IMR-90 (cell line): ENCODE measurements at regions not wholly inside any gene's neighbourhood (a gene's known extent, or its start where the extent isn't known, plus 50 kb on each side); places are given as distances from the start of the nearest gene placed in this dataset.

Experiments used
- ATAC-seq: fragments of 200-7000 bp; cut with Tn5 transposase; 2 replicates; pipeline ENCODE4 v1.9.1; 2020; ENCODE audit warnings: low read depth, mild to moderate bottlenecking, moderate library complexity
- BruUV-seq: library from RNA; stranded (reverse); fragments of 400-500 nt; replicated peaks from 2 replicates; lab custom pipeline; 2021; lab: Mats Ljungman, UMichigan
- CTCF ChIA-PET: fragments of 300-600 bp; formaldehyde crosslinking; extraction: SDS; loops from one replicate; lab custom pipeline; 2021; ENCODE audit warnings: antibody characterized with exemption; lab: Yijun Ruan, JAX
- POLR2A ChIA-PET: fragments of 300-600 bp; sonication (Branson Sonifier 250); formaldehyde crosslinking; loops from one replicate; lab custom pipeline; 2022; ENCODE audit warnings: antibody characterized with exemption; ENCODE audit not compliant: unreplicated experiment; lab: Charles Lee
- DNase-seq: peaks from one replicate; pipeline ENCODE4 v3.0.0; 2013
- H2AFZ ChIP-seq: replicated peaks from 2 replicates; pipeline ENCODE3; 2013; ENCODE audit warnings: low read length, mild to moderate bottlenecking; ENCODE audit not compliant: poor library complexity
- H2AK5ac ChIP-seq: 2 replicates; pipeline ENCODE4 v1.6.1; 2013; ENCODE audit warnings: low read depth, low read length, inconsistent platforms
- H2AK9ac ChIP-seq: replicated peaks from 2 replicates; pipeline ENCODE3; 2013; ENCODE audit warnings: mild to moderate bottlenecking, low read depth, low read length, moderate library complexity; ENCODE audit not compliant: poor library complexity
- H2BK120ac ChIP-seq: 2 replicates; pipeline ENCODE4 v1.6.1; 2013; ENCODE audit warnings: low read depth, low read length, inconsistent platforms
- H2BK15ac ChIP-seq: 3 replicates; pipeline ENCODE4 v1.6.1; 2013; ENCODE audit warnings: low read depth, low read length, inconsistent platforms
- H2BK20ac ChIP-seq: 2 replicates; pipeline ENCODE4 v1.6.1; 2013; ENCODE audit warnings: low read depth, mild to moderate bottlenecking, inconsistent platforms, low read length, moderate library complexity
- H2BK5ac ChIP-seq: 2 replicates; pipeline ENCODE4 v1.6.1; 2013; ENCODE audit warnings: mild to moderate bottlenecking, low read depth, low read length, inconsistent platforms; ENCODE audit not compliant: poor library complexity, severe bottlenecking
- H3K14ac ChIP-seq: replicated peaks from 2 replicates; pipeline ENCODE4 v1.6.1; 2013; ENCODE audit warnings: low read depth, low read length, inconsistent platforms
- H3K18ac ChIP-seq: 2 replicates; pipeline ENCODE4 v1.6.1; 2013; ENCODE audit warnings: low read depth, low read length, control low read depth
- H3K23ac ChIP-seq: 2 replicates; pipeline ENCODE4 v1.6.1; 2013; ENCODE audit warnings: low read depth, low read length, inconsistent platforms
- H3K27ac ChIP-seq: 2 replicates; pipeline ENCODE4 v1.5.1; 2013; ENCODE audit warnings: mild to moderate bottlenecking, control low read depth, low read length; ENCODE audit not compliant: insufficient read depth
- H3K27me3 ChIP-seq: 2 replicates; pipeline ENCODE4 v1.6.1; 2013; ENCODE audit warnings: low read length; ENCODE audit not compliant: control insufficient read depth, insufficient read depth
- H3K36me3 ChIP-seq: 2 replicates; pipeline ENCODE4 v1.6.1; 2013; ENCODE audit warnings: low read length, mixed read lengths; ENCODE audit not compliant: control insufficient read depth, insufficient read depth
- H3K4ac ChIP-seq: 2 replicates; pipeline ENCODE4 v1.6.1; 2013; ENCODE audit warnings: low read depth, low read length, inconsistent platforms
- H3K4me1 ChIP-seq: 2 replicates; pipeline ENCODE4 v1.6.1; 2013; ENCODE audit warnings: low read length, mixed read lengths; ENCODE audit not compliant: control insufficient read depth, insufficient read depth
- H3K4me2 ChIP-seq: 2 replicates; pipeline ENCODE4 v1.6.1; 2013; ENCODE audit warnings: low read depth, mild to moderate bottlenecking, control low read depth, low read length, moderate library complexity
- H3K4me3 ChIP-seq: 2 replicates; pipeline ENCODE4 v1.5.1; 2013; ENCODE audit warnings: low read depth, mild to moderate bottlenecking, control low read depth, low read length, moderate library complexity; ENCODE audit not compliant: insufficient read depth
- H3K56ac ChIP-seq: 2 replicates; pipeline ENCODE4 v1.6.1; 2013; ENCODE audit warnings: low read length, inconsistent platforms; ENCODE audit not compliant: insufficient read depth; ENCODE audit errors: extremely low read depth
- H3K79me1 ChIP-seq, 2 experiments: 2 replicates each; pipeline ENCODE4 v1.6.1; 2013; ENCODE audit warnings: low read length in 2 of 2, inconsistent platforms in 1 of 2, low read depth in 1 of 2
- H3K9ac ChIP-seq: 2 replicates; pipeline ENCODE4 v1.6.1; 2013; ENCODE audit warnings: low read depth, low read length, control low read depth
- H3K9me1 ChIP-seq: 2 replicates; pipeline ENCODE4 v1.6.1; 2013; ENCODE audit warnings: low read length, inconsistent platforms; ENCODE audit not compliant: insufficient read depth
- H3K9me3 ChIP-seq: 2 replicates; pipeline ENCODE4 v1.6.1; 2013; ENCODE audit warnings: low read length; ENCODE audit not compliant: control insufficient read depth, insufficient read depth
- H4K20me1 ChIP-seq: 2 replicates; pipeline ENCODE4 v1.6.1; 2013; ENCODE audit warnings: low read length, inconsistent platforms; ENCODE audit not compliant: insufficient read depth
- H4K5ac ChIP-seq: 2 replicates; pipeline ENCODE4 v1.6.1; 2013; ENCODE audit warnings: mild to moderate bottlenecking, low read depth, low read length, control low read depth
- H4K8ac ChIP-seq, 2 experiments: 2 replicates each; pipeline ENCODE4 v1.6.1; 2013; ENCODE audit warnings: low read depth in 2 of 2, low read length in 2 of 2, control low read depth in 1 of 2, inconsistent platforms in 1 of 2
- H4K91ac ChIP-seq: 2 replicates; pipeline ENCODE4 v1.6.1; 2013; ENCODE audit warnings: low read depth, low read length, inconsistent platforms; ENCODE audit not compliant: insufficient read depth
- BHLHE40 ChIP-seq: fragments of 150-350 bp; IDR thresholded peaks from 2 replicates; pipeline ENCODE4 v1.6.1; 2016; ENCODE audit warnings: mild to moderate bottlenecking, low read depth, low read length
- CEBPB ChIP-seq: IDR thresholded peaks from 2 replicates; pipeline ENCODE4 v1.6.1; 2012; ENCODE audit warnings: low read depth, low read length, improper control_type of control experiment
- MAZ ChIP-seq: IDR thresholded peaks from 2 replicates; pipeline ENCODE4 v1.6.1; 2012; ENCODE audit warnings: low read depth, mild to moderate bottlenecking, low read length, improper control_type of control experiment, moderate library complexity, borderline replicate concordance
- NFE2L2 ChIP-seq: fragments of 150-350 bp; IDR thresholded peaks from 2 replicates; pipeline ENCODE4 v1.6.1; 2016; ENCODE audit warnings: low read depth, mild to moderate bottlenecking, low read length
- POLR2A ChIP-seq: IDR thresholded peaks from 2 replicates; pipeline ENCODE4 v1.6.1; 2012; ENCODE audit warnings: mild to moderate bottlenecking, low read depth, low read length
- RCOR1 ChIP-seq: IDR thresholded peaks from 2 replicates; pipeline ENCODE4 v1.6.1; 2012; ENCODE audit warnings: mild to moderate bottlenecking, low read length, improper control_type of control experiment; ENCODE audit not compliant: insufficient replicate concordance
- SMC3 ChIP-seq: fragments of 150-350 bp; IDR thresholded peaks from 2 replicates; pipeline ENCODE4 v1.6.1; 2016; ENCODE audit warnings: low read depth, mild to moderate bottlenecking, antibody characterized with exemption, low read length, moderate library complexity
- WGBS, 2 experiments: methylation state at CpG; one replicate each; pipeline versions ENCODE4 v1.1.5 to v1.1.7; 2013; ENCODE audit warnings: missing lambda C conversion rate in 2 of 2; ENCODE audit not compliant: insufficient read length in 1 of 2; ENCODE audit errors: extremely low coverage in 2 of 2; 5-methylcytosine and 5-hydroxymethylcytosine counted together
- dilution Hi-C: fragments of 300-500 bp; cut with HindIII; formaldehyde crosslinking; loops from one replicate; pipeline ENCODE4 v1.14.3; 2018; ENCODE audit warnings: low sequenced_read_pairs; ENCODE audit not compliant: unreplicated experiment
- in situ Hi-C: fragments of 300-500 bp; cut with MboI; formaldehyde crosslinking; loops from 3 replicates; pipeline ENCODE4 v1.14.3; 2019; ENCODE audit warnings: low sequenced_read_pairs, inconsistent platforms, mixed read lengths
- intact Hi-C: fragments of 100-400 bp; cut with micrococcal nuclease; formaldehyde crosslinking; loops from 2 replicates; pipeline ENCODE4 v1.10.0; 2022
- TF ChIP-seq, protein P1 (sequence below): fragments of 150-350 bp; IDR thresholded peaks from 2 replicates; pipeline ENCODE4 v1.6.1; 2017; ENCODE audit warnings: mild to moderate bottlenecking, antibody characterized with exemption, low read length, low read depth
- TF ChIP-seq, protein P2 (sequence below): fragments of 150-350 bp; IDR thresholded peaks from 2 replicates; pipeline ENCODE4 v1.6.1; 2016; ENCODE audit warnings: low read depth, mild to moderate bottlenecking, low read length, moderate library complexity, borderline replicate concordance

GRCh38 chr5:3853362-3853761, 257.7 kb downstream of the IRX1 start:
- POLR2A ChIA-PET = no interaction called here
- no peak overlapping the region for H3K18ac ChIP-seq
- H3K36me3 ChIP-seq = no peaks in the 10 kb centered on the region
- H2BK120ac ChIP-seq = no peak overlapping the region
- ATAC-seq = no peak
- in situ Hi-C loops = no loop called here
- no peak overlapping the region for H3K4me2 ChIP-seq
- no peak overlapping the region for H3K9ac ChIP-seq
- no peak overlapping the region for H3K23ac ChIP-seq
- no peak overlapping the region for H2BK5ac ChIP-seq
- H3K27me3 ChIP-seq = no peaks in the 10 kb centered on the region
- peaks cover 22% of the 10 kb centered on the region for H3K9me3 ChIP-seq
- H3K79me1 ChIP-seq = no peaks in the 10 kb centered on the region
- no peak overlapping the region for H2AFZ ChIP-seq
- WGBS, 2 experiments = no CpG with 5 or more reads among the region's 11 CpGs
- H2AK5ac ChIP-seq = no peak overlapping the region
- CTCF ChIA-PET = no interaction called here
- H4K20me1 ChIP-seq = no peaks in the 10 kb centered on the region
- TF ChIP-seq MAZ = no peak
- no peak for TF ChIP-seq SMC3
- TF ChIP-seq, protein P1, sequence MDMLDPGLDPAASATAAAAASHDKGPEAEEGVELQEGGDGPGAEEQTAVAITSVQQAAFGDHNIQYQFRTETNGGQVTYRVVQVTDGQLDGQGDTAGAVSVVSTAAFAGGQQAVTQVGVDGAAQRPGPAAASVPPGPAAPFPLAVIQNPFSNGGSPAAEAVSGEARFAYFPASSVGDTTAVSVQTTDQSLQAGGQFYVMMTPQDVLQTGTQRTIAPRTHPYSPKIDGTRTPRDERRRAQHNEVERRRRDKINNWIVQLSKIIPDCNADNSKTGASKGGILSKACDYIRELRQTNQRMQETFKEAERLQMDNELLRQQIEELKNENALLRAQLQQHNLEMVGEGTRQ = no peak
- TF ChIP-seq POLR2A = no peak
- no peak for TF ChIP-seq CEBPB
- no peak for TF ChIP-seq RCOR1
- TF ChIP-seq BHLHE40 = no peak
- TF ChIP-seq, protein P2, sequence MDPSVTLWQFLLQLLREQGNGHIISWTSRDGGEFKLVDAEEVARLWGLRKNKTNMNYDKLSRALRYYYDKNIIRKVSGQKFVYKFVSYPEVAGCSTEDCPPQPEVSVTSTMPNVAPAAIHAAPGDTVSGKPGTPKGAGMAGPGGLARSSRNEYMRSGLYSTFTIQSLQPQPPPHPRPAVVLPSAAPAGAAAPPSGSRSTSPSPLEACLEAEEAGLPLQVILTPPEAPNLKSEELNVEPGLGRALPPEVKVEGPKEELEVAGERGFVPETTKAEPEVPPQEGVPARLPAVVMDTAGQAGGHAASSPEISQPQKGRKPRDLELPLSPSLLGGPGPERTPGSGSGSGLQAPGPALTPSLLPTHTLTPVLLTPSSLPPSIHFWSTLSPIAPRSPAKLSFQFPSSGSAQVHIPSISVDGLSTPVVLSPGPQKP = no peak
- TF ChIP-seq NFE2L2 = no peak
- H3K4me3 ChIP-seq = no peak overlapping the region
- H4K91ac ChIP-seq = no peak overlapping the region
- H4K8ac ChIP-seq = no peak overlapping the region
- no peaks in the 10 kb centered on the region for H3K4me1 ChIP-seq
- BruUV-seq = no TSS peak
- H3K4ac ChIP-seq = no peak overlapping the region
- intact Hi-C loops = no loop called here
- no peak overlapping the region for H3K56ac ChIP-seq
- no peak overlapping the region for H3K27ac ChIP-seq
- dilution Hi-C loops = no loop called here
- H3K14ac ChIP-seq = no peak overlapping the region
- no peak overlapping the region for H4K5ac ChIP-seq
- H2BK20ac ChIP-seq = no peak overlapping the region
- H2AK9ac ChIP-seq = no peak overlapping the region
- no peaks in the 10 kb centered on the region for H3K9me1 ChIP-seq
- no peak for DNase-seq
- no peak overlapping the region for H2BK15ac ChIP-seq
